Stimulated activated CD4-positive, alpha-beta T cell treated with anti-CD3 and anti-CD28 coated beads, TNF-alpha, amount 100 ng/mL, for 1 hour (primary cell): ENCODE measurements at regions not wholly inside any gene's neighbourhood (a gene's known extent, or its start where the extent isn't known, plus 50 kb on each side); places are given as distances from the start of the nearest gene placed in this dataset.
"Not testable (repeated sequence)": the region's sequence is repeated elsewhere in the genome, so short reads cannot be mapped to it uniquely, and the experiment has no call there.

Experiments
- DNase-seq, 3 donors: peaks; one replicate each; pipeline ENCODE4 v3.0.0-alpha.2; 2020; ENCODE audit warnings: low read depth in 3 of 3, low spot score in 1 of 3

GRCh38 chr1:8171751-8172464, 145.8 kb upstream of the ERRFI1 start:
- DNase-seq = no peak

- no peak for DNase-seq
Measured at GRCh38 chr1:8170059-8170835, 144.1 kb upstream of the ERRFI1 start.

- DNase-seq = peak in 1 of 3 donors; percentile 25
Measured at GRCh38 chr1:8169364-8170058, 143.4 kb upstream of the ERRFI1 start.

GRCh38 chr1:8167936-8168335, 141.8 kb upstream of the ERRFI1 start:
- DNase-seq = no peak

DNA sequence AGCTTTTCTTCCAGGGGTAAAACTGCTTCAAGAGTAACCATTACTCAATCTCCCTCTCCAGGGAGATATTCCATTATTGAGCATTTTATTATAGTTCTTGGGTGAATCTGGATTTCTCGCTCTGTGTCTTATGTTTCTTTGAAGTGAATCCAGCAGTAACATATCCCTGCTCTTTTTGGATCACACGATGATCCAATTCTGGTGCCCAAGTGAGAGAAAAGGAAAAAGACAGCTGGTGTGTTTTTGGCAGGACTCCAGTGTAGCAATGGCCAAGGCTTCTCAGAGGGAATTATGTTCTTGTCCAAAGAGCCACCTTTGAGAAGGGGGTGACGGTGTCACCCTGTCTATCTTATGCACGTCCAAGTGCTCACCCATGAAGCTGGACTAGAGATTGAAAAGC, 140.3 kb upstream of the ERRFI1 start:
- DNase-seq = no peak

GRCh38 chr1:8165595-8166360, 139.7 kb upstream of the ERRFI1 start:
- DNase-seq = no peak

- no peak for DNase-seq
Measured at GRCh38 chr1:8164670-8165069, 138.6 kb upstream of the ERRFI1 start.

DNA sequence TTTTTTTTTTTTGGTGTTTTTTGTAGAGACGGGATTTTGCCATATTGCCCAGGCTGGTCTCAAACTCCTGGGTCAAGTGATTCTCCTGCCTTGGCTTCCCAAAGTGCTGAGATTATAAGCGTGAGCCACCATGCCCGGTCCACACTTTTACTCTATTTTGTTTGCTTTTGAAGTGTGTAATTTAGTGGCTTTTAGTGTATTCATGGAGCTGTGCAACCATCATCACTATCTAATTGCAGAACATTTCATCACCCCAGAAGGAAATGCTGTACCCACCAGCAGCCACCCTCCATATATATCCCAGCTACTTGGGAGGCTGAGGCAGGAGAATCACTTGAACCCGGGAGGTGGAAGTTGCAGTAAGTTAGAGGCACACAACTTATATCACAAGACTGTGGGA, 136.9 kb upstream of the ERRFI1 start:
- DNase-seq = no peak

DNA sequence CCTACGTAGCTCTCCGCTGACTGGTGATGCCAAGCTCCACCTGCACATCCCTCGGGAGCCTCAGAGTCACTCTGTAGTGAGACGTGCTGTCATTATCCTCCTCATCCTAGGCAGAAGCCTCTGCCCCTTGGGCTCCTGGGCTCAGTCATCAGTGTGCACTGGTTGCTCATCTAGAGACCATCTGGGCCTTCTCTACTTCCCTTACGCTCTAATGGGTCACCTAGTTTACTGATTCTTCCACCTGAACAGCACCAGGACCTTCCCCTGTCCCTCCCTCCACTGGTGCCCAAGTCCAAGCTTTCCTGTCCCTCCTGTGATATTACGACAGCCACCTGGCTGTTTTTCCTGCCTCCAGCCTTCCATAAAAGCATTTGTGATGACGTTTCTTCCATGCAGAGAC, 136.1 kb upstream of the ERRFI1 start:
- no peak for DNase-seq

DNA sequence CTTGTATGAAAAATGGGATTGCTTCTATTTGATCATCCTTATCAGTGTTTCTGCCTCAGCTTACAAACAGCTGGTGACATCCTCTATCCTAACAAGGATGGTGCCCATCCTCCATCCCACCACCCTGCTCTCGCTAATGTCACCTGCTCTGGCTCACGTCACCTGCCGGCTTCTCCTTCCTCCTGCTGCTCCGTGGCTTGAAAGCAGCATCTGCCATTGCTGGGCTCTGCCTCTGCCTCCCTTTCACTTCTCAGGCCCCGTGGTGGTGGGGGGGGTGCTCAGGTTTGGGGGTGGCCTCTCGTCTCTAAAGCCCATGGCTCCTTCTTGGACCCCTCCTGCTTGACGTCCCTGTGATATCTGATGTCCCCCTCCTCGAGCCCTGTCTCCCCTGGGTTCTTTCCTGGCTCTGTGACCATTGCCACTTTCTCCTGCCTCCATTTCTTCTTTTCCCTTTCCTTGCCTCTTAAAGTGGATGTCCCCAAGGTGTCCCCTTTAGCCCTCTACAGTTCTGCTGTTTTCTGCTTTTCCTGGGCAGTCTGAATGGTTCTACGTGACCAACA, 135.5 kb upstream of the ERRFI1 start:
- no peak for DNase-seq

GRCh38 chr1:8159470-8160024, 133.4 kb upstream of the ERRFI1 start:
- no peak for DNase-seq

DNA sequence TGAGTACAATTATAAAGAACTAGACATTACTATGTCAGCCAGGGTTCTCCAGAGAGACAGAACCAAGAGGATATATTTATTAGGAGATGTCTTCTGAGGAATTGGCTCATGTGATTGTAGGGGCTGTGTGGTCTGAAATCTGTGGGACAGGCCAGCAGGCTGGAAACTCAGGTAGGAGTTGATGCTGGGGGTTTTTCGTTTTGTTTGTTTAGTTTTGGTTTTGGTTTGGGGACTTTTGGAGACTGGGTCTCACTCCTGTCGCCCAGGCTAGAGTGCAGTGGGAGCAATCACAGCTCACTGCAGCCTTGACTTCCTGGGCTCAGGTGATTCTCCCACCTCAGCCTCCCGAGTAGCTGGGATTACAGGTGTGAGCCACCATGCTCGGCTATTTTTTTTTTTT, 132.9 kb upstream of the ERRFI1 start:
- no peak for DNase-seq

DNA sequence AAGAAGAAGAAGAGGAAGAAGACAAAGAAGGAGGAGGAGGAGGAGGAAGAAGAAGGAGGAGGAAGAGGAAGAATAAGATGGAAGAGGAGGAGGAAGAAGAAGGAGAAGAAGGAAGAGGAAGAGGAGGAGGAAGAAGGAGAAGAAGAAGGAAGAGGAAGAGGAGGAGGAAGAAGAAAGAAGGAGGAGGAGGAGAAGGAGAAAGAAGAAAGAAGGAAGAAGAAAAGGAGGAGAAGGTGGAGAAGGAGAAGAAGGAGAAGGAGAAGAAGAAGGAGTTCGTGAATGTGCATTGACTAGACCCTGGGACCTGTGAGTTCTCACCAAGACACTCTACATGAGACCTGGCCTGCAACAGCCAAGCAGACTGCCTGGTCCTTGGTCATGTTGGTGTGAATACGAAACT, 131.7 kb upstream of the ERRFI1 start:
- no peak for DNase-seq

DNA sequence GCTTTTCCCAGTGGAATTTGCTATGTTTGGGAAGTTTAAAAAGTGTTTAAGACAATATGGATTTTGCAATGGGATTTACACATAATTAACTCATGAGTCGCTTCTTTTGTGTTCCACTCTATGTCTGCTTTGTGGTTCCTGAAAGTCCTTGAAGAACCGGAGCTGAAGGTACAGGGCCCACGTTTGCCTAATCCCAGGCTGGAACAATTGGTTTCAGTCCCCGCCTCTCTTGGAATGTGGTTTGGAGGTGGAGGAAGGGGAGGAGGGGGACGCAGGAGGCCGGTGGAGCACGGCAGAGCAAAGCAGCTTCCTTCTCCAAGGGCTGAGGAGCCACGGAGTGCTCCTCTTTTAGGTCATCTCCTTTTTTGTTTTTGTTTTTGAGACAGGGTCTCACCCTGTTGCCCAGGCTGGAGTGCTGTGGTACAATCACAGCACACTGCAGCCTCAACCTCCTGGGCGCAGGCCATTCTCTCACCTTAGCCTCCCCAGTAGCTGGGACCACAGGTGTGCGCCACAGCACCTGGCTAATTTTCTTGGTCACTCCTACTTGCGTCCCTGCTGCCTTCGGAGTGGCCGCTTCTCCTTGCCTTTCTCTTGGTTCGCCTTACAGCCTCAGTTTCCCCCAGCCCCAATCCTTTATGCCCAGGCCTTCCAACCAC, 129.5 kb upstream of the ERRFI1 start:
- no peak for DNase-seq

DNA sequence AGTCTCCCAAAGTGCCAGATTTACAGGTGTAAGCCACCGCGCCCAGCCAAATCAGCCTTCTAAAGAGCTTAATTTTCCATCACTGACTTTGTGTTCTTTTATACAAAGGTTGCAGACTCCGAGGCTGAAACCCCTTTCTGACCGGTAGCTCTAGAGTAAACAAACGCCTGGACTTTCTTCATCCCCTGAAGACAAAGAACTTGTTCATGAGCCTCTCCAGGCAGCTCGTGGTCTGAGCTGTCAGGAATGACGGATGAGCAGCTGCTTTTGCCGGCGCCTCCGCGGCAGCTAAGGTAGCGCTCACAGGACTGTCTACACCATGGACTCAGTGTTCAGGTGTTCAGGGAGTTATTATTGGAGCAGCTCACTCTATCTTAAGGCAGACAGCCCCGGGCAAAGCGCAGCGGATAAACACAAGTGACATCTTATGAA, 128.5 kb upstream of the ERRFI1 start:
- DNase-seq = no peak

DNA sequence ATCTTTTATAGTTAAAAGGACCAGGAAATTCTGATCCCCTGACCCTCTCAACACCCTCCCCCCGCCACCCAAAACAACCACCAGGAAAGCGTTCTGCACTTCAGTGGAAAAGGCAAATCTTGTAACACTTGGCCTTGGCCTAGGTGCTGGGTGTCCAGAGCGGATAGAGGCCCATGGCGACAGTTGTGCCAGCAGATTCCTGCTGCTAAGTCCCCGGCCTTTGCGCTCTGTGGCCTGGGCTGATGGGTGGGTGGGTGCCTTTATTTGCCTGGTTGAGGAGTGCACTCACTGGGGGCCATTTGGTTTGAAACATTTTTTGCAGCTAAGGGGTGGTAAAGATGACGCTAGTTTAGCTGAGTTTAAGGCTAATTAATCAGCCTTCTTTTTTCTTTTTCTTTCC, 127.9 kb upstream of the ERRFI1 start:
- no peak for DNase-seq

DNA sequence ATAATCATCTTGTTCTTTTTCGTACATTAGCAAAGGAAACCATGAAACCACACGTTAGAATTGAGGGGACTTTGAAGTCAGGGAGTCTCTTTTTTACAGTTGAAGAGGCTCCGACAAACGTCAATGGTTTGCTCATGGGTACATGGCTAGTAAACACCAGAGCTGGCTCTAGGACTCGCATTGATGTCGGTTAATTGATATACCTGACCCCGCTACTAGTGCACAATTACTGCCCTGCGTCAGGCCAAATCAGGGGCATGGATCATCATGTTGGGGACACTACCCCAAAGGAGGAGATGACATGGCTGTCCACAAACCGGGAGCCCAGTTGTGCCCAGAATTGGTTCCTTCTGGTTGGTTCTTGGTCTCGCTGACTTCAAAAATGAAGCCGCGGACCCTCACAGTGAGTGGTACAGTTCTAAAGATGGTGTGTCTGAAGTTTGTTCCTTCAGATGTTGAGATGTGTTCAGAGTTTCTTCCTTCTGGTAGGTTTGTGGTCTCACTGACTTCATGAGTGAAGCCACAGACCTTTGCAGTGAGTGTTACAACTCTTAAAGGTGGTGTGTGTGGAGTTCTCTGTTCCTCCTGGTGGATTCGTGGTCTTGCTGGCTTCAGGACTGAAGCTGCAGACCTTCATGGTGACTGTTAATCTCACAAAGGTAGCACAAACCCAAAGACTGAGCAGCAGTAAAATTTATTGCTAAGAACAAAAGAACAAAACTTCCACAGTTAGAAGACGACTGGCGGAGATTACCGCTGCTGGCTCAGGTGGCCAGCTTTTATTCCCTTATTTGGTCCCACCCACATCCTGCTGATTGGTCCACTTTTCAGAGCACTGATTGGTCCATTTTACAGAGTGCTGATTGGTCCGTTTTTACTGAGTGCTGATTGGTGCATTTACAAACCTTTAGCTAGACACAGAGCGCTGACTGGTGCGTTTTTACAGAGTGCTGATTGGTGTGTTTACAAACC, 126.9 kb upstream of the ERRFI1 start:
- DNase-seq = no peak

DNA sequence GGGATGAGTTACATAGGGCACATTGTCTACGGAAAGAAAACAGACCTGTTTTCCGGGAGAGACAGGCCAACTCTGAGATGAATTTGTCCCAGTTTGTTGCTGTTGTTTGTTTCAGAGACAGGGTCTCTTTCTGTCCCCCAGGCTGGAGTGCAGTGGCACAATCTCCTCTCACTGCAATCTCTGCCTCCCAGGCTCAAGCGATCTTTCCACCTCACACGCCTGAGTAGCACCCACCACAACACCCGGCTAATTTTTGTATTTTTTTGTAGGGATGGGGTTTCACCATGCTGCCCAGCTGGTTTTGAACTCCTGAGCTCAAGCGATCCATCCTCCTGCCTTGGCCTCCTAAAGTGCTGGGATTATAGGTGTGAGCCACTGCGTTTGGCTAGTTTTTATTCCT, 125.5 kb upstream of the ERRFI1 start:
- DNase-seq = no peak

- not testable (repeated sequence) for DNase-seq
Measured at GRCh38 chr1:8149756-8150155, 123.6 kb upstream of the ERRFI1 start.
